OCI-LY3 (cell line): ENCODE measurements at regions not wholly inside any gene's neighbourhood (a gene's known extent, or its start where the extent isn't known, plus 50 kb on each side); places are given as distances from the start of the nearest gene placed in this dataset.

ENCODE experiments used
- CTCF ChIP-seq: fragments of 200-600, 300-600 bp; sonication (generic); IDR thresholded peaks from 2 replicates; pipeline ENCODE4 v1.5.1; 2014; ENCODE audit warnings: antibody characterized with exemption, low read length, low read depth
- EZH2phosphoT487 ChIP-seq: fragments of 200-600 bp; shearing (Covaris generic); IDR thresholded peaks from 2 replicates; pipeline ENCODE4 v1.6.1; 2018; ENCODE audit warnings: antibody characterized with exemption, mixed run types, low read depth

- TF ChIP-seq CTCF = no peak
- no peak for TF ChIP-seq EZH2phosphoT487
These were observed 366.4 kb upstream of the CASK start for GRCh38 chrX:42289492-42290385.
